ENCODE measurements at regions not wholly inside any gene's neighbourhood (a gene's known extent, or its start where the extent isn't known, plus 50 kb on each side); places are given as distances from the start of the nearest gene placed in this dataset.
"Not testable (repeated sequence)": the region's sequence is repeated elsewhere in the genome, so short reads cannot be mapped to it uniquely, and the experiment has no call there.

DNA sequence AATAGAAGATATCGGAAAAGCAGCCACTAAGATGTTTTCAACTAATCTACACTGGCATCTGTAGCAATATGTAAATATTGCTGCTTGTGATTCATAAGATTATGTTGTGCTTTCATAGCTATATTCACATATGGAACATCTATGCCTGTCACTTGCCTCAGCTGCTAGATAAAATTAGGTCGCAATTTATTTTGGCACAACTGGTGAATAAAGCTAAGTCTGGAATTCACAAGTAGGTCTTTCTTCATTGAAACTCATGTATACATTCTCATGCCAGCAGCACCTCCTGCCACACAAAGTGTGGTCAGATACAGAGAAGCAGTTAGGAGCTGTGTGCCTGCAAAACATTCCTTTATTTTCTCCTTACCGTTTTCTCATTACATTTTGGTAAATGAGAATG is 543.3 kb upstream of the CHORDC1 start:
- DNase-seq (ENCODE audit: low read depth), result no peak

- DNase-seq (ENCODE audit: low read depth), result no peak
Observed at GRCh38 chr11:90764691-90765090, 541.8 kb upstream of the CHORDC1 start.

- no peak for DNase-seq (ENCODE audit: low read depth)
Observed at GRCh38 chr11:90757849-90758494, 535.1 kb upstream of the CHORDC1 start.

DNA sequence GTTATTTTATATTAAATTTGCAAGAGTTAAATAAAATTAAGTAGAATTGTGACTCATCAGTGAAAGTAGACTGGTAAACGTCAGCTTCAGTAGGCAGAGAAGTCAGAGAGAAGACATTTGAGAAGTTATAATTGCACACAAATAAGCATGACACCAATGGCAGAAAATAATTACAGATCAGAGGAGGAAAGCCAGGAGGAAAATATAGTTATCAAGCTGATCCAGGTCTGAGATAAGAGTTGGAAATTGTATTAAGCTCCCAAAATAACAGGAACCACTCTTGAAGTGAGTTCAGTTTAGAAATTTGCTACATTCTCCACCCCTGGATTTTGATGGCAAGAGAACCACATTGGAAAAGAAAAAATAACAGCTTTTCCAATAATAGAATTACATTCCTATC is 533.8 kb upstream of the CHORDC1 start:
- DNase-seq (ENCODE audit: low read depth), result no peak

DNA sequence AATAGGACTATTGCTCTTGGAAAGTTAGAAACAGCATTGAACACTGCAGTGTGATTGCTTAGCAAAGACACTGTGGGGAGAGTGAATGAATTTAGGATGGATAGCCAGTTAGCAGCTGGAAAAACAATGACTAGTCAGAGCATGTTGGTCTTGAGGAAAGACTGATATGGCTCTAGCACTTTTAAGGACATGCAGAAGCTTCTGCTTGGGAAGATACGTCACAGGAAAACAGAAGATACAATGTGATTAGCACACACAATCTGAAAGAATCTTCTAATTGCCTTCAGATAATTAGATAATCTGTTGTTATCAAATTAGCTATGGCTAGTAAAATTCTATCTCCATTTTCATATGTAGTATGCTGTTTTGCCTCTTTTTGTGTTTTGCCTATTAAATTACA is 530.7 kb upstream of the CHORDC1 start:
- no peak for DNase-seq (ENCODE audit: low read depth)

- DNase-seq (ENCODE audit: low read depth), result no peak
Observed at GRCh38 chr11:90747057-90747456, 524.2 kb upstream of the CHORDC1 start.

DNA sequence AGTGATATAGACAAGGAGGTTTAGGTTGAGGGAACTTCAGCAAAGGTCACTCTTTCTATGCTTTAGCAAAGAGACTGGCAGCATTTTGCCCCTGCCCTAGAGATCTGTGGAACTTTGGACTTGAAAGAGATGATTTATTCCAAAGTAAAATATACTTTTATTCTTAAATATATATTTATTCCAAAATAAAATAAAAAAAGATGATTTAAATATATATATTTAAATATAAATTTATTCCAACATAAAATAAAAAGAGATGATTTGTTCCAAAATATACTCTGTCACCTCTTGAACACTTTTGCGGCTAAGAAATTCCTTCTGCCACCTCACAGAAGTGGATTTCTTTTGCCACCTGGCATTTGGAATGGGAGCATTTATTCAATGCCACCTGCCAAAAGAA is 521.3 kb upstream of the CHORDC1 start:
- no peak for DNase-seq (ENCODE audit: low read depth)

DNA sequence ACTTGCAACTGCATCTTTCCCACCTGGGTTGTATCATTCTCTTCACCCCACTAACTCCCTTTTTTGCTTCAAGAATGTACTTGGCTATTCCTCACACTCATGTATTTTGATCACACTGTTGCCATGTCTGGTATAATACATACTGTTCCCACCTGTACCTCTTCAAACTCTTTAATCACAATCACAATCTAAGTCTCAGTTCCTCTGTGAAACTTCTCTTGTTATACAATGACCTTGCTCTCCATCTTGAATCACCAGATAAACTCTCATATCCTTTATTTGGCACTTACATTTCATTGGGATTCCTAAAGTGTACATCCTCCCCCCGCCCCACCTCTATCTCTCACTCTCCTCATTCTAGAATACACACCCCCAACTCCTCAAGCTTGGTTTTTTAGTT is 516.0 kb upstream of the CHORDC1 start:
- no peak for DNase-seq (ENCODE audit: low read depth)

- no peak for DNase-seq (ENCODE audit: low read depth)
Observed at GRCh38 chr11:90737444-90738050, 514.7 kb upstream of the CHORDC1 start.

- DNase-seq (ENCODE audit: low read depth), result no peak
Observed at GRCh38 chr11:90732486-90732885, 509.6 kb upstream of the CHORDC1 start.

GRCh38 chr11:90723475-90723874 is 500.6 kb upstream of the CHORDC1 start:
- DNase-seq (ENCODE audit: low read depth), result no peak

DNA sequence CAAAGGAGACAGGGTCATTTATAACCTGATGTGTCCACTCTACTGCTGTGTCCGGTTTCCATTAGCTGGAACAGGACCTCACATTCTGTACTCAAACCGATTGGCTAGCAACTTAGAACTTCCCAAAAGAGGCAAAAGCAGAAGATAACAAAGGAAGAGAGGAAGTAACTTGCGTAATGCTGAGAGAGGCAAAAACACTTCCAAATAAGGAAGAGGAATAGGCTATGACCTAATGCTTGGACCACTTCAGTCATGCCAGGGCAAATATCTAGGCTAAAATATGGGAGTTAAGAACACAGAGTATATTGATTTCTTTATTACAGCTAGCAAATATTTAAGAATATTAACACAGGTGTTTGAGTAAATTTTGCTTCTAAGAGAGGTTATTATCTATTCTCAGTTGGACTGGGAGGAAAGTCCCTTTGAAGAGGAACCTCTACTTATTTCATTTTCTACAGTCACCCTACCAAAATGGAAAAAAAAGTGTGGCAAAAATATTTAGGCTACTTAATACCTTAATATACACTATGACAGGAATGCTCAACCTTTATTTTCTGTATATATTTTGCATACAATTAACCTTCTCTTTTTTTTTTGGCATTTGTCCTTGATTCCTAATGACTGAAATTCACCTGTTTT is 499.8 kb upstream of the CHORDC1 start:
- no peak for DNase-seq (ENCODE audit: low read depth)

DNA sequence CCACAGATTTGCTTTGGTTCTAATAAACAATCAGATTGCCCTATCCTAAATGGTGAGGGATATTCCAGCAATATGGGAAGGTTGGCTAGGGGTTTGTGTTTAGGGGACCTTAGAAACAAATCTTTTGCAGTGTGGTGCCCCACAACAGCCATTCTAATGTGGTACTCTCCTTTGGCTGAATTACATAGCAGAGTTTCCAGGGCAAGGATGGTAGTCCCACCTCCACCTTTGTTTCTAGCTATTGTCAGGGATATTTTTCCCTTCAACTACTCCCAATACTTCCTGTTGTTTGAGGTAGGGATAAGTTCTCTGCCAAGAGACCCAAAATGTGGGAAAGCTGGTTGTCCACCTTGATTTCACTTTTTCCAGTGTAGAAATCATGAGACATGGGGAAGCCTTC is 494.7 kb upstream of the CHORDC1 start:
- DNase-seq (ENCODE audit: low read depth), result no peak

GRCh38 chr11:90705661-90706060 is 482.8 kb upstream of the CHORDC1 start:
- no peak for DNase-seq (ENCODE audit: low read depth)

GRCh38 chr11:90704510-90704909 is 481.7 kb upstream of the CHORDC1 start:
- no peak for DNase-seq (ENCODE audit: low read depth)

- DNase-seq (ENCODE audit: low read depth), result no peak
Observed at GRCh38 chr11:90701716-90702115, 478.9 kb upstream of the CHORDC1 start.

GRCh38 chr11:90700789-90701439 is 478.1 kb upstream of the CHORDC1 start:
- DNase-seq (ENCODE audit: low read depth), result no peak

DNA sequence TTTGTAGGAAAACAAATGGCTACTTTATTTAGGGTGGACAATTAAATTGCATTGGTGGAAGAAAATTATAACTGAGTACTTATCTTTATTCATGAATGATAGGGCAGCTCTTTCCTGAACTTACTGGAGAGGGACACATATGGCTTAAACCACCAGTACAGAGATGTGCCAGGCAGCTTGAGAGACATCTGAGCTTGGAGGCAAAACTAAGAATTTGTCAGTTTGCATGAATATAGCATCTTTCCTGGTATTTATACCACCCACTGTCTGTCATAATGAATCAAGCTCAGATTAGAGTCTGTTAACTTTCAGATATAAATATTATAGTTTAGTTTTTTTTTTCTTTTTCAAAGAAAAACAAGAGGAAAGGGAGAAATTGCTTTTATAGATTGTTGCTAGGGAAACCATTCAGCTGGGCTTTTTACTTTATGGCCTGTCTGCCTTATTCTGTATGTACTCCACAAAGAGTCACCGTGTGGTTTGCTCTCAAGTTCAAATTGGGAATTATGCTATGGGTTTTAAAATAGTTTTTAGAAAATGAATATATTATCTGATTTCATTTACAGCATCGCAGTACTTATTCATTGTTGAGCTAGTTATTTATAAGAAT is 477.0 kb upstream of the CHORDC1 start:
- no peak for DNase-seq (ENCODE audit: low read depth)

- DNase-seq (ENCODE audit: low read depth), result no peak
Observed at GRCh38 chr11:90698238-90698637, 475.4 kb upstream of the CHORDC1 start.

GRCh38 chr11:90675496-90675895 is 452.6 kb upstream of the CHORDC1 start:
- not testable (repeated sequence) for DNase-seq (ENCODE audit: low read depth)

GRCh38 chr11:90669094-90669493 is 446.2 kb upstream of the CHORDC1 start:
- no peak for DNase-seq (ENCODE audit: low read depth)

GRCh38 chr11:90668502-90668901 is 445.7 kb upstream of the CHORDC1 start:
- no peak for DNase-seq (ENCODE audit: low read depth)

- no peak for DNase-seq (ENCODE audit: low read depth)
Observed at GRCh38 chr11:90661233-90661632, 438.4 kb upstream of the CHORDC1 start.
